ENCODE measurements at regions not wholly inside any gene's neighbourhood (a gene's known extent, or its start where the extent isn't known, plus 50 kb on each side); places are given as distances from the start of the nearest gene placed in this dataset.

DNA sequence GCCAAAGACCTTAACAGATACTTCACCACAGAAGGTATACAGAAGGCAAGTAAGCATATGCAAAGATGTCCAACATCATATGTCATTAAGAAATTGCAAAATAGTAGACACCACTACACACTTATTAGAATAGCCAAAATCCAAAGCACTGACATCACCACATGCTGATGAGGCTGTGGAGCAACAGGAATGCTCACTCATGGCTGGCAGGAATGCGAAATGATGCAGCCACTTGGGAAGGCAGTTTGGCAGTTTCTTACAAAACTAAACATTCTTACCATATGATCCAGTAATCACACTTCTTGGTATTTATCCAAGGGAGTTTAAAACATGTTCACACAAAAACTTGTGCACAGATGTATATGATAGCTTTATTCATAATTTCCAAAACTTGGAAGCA is 261.2 kb upstream of the AJAP1 start:
- DNase-seq (ENCODE audit: low read depth), result no peak

DNA sequence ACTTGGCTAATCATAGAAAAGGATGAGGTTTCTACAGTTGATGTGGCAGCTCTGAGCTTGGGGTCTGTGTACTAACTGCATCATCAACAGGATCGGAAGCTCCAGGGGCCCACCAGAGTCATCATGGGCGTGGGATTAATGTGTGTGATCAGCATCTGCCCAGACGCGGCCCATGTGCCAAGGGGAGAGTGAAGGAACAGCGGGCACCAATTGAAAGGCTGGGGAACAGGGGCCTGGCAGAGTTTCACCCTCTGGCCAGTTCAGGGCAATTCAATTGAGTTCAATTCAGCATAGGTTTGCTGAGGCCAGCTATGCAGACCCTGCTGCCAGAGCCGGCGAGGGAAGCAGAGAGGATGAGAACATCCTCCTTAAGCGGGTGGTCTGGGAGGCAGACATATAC is 260.0 kb upstream of the AJAP1 start:
- no peak for DNase-seq (ENCODE audit: low read depth)

DNA sequence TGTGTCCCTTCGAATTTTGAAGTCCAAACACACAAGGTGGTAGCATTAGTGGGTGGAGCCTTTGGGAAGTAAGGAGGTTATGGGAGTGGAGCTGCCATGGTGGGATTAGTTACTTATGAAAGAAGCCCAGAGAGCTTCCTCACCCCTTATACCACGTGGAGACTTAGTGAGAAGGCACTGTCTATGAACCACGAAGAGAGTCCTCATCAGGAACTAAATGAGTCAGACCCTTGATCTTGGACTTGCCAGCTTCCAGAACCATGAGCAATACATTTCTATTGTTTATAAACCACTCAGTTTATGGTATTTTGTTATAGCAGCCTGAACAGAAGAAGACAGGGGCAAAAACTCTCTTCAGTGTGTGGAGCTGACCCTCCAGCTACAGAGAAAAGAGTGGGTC is 259.3 kb upstream of the AJAP1 start:
- DNase-seq (ENCODE audit: low read depth), result no peak

DNA sequence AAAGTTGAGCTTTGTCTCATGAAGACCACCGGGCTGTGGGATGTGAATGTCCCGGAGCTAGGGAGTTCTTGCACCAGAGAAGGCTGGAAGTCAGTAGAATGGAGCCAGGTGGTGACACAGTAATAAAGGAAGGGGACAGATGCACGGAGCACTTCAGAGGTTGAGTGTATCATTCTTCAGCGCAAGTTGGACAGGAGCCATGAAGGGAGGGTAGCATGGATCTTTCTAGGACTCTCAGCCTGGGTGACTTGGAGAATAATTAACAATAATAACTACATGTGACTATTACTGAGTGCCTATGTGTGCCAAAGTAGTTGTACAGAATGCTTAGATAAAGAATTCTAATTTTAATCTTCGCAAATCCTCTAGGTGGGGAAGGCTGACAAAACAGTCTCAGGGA is 258.7 kb upstream of the AJAP1 start:
- no peak for DNase-seq (ENCODE audit: low read depth)

DNA sequence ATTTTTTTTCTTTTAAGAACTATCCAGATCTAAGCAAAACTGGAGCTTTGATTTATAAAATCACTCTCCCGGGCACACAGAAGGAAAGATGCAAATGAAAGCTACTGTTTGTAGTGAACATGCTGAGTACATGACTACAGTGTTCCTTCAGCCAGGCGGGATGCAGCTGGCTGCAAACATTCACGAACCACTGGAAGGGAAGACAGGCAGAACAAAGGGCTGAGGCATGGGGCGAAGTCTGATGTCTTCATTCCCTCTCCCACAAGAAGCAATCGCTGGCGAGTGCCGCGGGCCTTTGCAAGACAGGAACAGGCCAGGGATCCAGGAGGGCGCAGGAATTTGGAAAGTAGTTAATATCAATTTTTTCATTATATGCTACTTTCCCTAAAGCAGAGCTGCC is 257.9 kb upstream of the AJAP1 start:
- no peak for DNase-seq (ENCODE audit: low read depth)

DNA sequence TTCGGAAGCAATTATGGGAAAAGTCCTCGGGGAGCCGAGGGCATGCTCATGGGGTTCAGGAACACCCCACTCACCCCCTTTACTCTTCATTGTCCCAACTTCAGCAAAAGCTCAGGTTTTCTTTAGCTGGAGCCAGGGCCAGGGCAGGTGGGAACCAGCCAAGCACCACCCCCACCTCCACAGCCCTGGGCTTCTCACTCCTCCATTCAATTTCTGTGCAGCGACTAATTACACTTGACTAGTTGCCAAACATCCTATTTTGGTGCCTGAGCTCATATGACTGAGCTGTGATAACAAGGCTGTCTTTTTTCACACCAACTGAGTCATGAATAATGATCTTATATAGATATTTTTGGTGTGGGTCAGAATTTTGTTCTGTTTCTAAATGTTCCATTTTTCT is 257.2 kb upstream of the AJAP1 start:
- no peak for DNase-seq (ENCODE audit: low read depth)

DNA sequence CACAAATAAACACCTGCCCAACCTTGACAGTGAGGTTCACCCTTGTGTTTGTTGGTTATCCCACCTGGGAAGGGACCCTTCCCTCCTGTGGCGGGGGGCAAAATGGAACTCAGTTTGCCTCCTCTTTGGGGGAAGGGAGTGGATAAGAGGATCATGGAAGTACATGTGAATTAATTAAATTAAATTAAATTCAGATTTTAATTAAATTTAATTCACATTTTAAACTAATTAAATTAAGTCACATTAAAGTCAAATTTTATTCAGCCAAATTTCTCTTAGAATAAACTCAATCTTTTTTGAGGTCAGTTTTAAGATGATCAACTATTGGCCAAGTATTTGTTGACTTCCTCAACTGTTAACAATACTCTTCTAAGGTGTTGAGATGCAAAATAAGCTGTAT is 252.4 kb upstream of the AJAP1 start:
- no peak for DNase-seq (ENCODE audit: low read depth)

DNA sequence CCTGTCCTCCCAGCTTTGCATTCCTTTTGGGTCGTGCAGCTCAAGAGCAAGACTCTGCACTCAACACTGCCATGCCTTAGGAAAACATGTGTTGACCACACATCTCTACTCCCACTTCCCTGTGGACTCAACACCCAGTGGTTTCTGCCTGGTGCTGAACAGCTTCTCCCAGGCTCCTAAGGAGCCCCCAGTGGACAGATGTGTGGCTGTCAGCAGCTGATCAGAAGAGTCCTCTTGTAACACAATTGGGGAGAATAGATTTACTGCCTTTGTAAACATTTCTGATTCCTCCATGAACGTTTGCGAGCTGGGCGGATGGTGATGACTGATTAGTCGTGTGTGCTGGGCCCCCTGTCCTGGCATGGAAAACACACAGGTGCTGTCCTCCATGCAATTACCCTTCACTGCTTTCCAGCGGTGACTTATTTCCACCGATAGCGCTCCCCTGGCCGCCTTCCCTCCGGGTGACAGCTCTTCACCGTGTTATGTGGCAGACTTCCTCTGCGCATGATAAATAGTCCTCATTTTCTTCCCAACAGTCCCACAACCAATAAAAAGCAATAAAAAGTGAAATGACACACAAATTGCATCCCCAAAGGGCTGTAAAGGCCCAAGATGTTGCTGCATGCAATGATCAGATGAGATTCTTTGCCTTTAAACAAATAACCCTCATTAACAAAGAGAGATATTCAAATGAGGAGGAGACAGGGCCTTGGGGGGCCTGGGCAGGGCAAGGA is 249.4 kb upstream of the AJAP1 start:
- no peak for DNase-seq (ENCODE audit: low read depth)

DNA sequence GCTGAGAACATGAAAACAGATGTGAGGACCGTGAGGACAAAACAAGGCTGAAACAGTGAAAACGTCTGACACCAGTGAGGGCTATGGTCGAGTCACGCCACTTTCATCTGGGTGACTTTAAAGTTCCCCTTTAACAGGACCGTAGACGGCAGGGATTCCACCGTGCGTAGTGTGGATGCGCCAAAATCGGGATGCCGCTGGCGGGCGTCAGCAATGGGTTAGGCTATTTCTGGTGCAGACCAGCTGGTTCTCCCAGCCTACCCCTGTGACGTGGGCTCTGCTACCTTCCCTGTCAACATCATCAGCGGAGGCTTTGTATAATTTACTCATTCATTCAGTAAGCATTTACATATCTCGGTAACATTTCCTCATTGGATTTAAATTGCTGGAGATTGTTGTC is 246.6 kb upstream of the AJAP1 start:
- no peak for DNase-seq (ENCODE audit: low read depth)

DNA sequence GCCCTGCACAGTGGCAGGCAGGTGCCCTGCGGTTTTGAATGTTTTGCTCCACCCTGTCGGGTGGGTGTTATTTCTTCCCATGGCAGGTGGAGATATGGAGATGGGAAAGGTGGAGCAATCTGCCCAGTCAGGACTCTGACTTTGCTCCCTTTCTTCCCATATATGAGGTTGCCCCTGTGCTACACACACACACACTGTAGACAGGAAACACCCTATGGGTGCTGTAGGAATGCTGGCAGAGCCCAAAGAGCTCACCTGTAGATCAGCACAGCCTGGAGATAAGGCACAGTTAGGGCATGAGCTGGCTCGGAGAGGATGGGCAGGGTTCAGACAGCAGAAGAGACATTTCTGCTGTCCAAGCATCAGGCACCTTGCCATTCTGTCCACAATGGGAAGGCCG is 246.0 kb upstream of the AJAP1 start:
- no peak for DNase-seq (ENCODE audit: low read depth)

DNA sequence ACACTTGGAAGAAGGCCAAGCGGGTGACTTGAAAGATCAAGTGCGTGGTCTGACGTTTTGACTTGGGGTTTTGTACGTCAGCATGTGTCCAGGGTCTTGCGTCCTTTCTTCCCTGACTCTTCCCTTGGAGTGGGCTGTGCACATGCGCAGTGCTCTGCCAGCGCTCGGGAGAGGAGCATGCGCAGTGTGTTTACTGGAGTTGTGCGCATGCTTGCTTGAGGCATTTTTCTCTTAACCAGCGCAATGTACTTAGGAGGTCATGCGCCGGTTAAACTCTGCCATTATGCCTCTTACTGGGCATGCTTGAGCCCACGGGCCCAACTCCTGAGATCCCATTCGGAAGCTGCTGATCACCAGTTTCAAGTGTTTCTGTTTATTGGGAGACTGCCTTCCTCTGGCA is 242.5 kb upstream of the AJAP1 start:
- no peak for DNase-seq (ENCODE audit: low read depth)

DNA sequence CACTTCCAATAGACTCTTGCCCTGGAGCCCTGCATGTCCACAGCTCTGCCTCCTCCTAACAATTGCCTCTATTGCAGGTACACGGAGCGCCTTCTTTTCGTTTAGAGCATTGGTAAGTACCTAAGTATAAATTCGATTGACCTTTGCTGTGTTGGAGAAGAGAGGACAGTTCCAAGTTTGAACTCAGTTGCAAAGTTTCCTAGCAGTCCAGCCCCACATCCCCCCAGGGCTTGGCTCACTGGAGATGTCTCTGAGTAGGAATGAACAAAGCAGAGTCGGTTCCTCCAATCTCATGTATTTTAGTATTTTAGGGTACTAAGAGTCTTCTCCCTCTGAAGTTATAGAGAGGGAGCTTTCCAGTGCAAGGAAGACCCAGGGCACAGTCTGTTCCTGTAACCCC is 238.9 kb upstream of the AJAP1 start:
- DNase-seq (ENCODE audit: low read depth), result no peak

DNA sequence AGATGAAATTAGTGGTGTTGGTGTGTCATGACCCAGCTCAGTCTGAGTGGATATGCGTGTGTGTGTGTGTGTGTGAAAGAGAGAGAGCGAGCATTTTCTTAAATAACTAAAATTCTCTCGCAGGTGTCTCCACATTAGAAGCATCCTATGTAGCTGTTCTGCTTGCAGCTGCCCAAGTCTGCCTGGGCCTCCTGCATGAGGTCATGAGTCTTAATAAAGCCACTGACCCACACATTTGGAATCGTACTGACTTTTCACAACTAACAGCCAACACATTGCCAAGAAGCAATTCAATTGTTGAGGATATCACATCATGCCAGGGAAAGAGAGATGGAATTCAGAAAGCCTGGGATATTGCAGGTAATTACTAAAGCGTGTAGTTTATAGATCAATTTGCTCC is 238.2 kb upstream of the AJAP1 start:
- DNase-seq (ENCODE audit: low read depth), result no peak

DNA sequence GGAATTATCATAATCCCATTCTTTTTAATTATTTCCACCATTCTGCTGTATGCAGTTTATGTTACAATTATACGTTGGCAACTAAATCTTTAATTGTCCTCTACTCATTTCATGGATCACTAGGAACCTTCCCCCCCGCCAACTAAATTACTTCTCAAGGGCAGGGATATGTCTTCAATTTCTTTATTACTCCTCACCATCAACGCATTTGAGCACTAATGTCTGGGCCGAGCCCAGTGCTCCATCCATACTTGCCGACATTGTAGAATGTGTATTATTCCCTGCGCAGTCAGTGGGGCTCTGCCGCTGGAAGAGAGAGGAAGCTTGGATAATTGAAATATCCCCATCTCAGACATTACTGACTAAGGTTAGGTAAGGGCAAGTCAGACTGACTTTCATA is 236.4 kb upstream of the AJAP1 start:
- no peak for DNase-seq (ENCODE audit: low read depth)

DNA sequence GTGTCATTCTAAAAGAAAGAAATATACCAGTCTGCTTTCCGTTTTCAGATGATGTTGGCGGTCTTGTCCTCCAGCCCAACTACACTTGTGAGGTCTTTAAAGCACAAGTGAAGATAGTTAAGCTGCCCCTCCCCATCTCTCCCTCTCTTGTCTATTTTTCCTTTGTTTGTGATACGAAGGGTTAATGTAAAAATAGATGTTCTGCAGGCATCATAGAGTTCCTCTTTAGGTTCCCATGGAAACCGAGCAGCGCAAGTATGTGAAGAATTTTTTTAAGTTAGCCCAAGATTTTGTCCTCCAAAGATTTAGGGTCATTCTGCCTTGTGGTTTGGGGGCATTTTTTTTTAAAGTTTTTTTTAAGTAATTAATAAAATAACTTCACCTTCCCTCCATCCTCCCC is 232.4 kb upstream of the AJAP1 start:
- no peak for DNase-seq (ENCODE audit: low read depth)

DNA sequence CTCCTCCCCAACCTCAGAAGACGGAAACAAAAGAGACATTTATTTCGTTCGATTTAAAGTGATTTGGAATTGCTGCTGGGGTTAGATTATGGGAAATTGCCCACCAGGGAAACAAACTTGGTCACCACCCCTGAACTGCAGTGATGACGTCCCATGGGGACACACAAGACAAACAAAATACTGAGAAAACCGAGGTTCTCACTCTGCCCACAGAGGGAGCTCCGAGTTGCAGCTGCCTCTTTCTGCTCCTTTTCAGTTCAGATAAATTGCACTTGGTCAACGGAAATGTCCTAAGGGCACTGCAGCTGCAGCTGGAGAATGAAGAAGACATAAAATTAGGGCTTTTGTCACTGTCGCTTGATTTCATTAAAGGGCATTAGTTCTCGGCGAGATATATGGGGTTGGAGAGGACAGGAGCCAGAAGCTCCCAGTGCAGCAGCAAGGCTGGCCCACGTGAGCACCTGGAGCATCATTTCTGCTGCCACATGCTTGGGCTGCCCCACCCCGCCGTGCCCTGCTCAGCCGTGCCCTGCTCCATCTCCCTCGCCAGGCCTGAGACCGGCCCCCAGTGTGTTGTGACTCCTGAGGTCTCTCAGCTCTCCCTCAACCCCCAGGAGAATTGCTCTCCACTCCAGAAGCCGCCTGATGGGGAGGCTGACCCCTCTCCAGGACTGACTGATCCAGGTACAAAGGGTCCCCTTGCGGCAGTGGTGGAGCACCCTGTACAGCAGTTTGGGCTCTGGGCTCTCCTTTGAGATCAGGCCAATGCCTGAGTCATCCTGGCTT is 231.7 kb upstream of the AJAP1 start:
- DNase-seq (ENCODE audit: low read depth), result no peak

DNA sequence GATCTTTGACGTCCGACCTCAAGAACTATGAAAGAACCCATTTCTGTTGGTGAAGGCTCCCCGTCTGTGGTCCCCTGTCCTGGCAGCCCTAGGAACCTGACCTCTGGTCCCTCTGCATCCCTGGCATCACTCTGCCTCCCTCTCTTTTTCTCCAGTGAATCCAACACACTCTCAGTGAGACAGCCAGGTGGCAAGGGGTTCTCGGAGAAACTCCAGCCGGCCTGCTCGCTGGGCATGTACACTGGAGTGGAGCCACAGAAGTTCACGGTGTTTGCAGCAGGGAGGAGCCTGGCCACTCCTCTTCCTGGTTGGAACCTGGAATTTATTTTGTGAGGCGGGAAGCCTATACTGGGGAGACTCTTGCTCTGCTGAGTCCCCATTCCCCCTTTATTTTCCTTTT is 230.2 kb upstream of the AJAP1 start:
- no peak for DNase-seq (ENCODE audit: low read depth)

DNA sequence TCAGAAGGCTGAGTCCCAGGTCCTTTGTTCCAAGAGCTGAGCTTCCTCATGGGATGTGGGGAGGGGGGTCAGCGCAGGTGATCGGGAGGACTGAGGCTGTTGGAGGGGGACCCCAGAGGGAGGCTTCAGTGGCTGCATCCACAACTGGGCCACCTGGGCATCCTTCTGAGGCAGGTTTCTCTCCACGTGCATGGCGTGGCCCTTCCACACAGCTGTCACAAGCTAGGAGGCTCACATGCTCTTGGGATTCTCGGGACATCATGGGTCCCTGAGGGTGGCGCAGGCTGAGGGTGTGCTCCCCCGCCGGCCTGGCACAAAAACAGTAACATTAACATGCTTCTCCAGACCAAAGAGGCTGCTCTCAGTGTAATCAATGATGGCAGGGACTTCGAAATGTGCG is 229.6 kb upstream of the AJAP1 start:
- DNase-seq (ENCODE audit: low read depth), result no peak

DNA sequence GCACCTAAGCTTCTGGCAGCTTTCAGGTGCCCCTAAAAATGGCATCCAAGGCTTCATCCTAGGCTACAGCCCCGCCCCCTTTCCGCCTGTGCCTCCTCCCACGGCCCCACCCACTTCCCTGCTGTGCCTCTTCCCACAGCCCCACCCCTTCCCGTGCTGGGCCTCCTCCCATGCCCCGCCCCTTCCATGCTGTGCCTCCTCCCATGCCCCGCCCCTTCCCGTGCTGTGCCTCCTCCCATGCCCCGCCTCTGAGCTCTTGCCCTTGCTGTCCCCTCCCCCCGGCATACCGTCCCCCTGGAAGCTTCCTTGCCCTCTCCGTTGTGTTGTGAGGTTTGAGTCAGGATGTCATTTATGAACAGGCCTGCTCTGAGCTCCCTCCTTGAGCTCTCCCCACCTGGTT is 228.5 kb upstream of the AJAP1 start:
- DNase-seq (ENCODE audit: low read depth), result no peak

DNA sequence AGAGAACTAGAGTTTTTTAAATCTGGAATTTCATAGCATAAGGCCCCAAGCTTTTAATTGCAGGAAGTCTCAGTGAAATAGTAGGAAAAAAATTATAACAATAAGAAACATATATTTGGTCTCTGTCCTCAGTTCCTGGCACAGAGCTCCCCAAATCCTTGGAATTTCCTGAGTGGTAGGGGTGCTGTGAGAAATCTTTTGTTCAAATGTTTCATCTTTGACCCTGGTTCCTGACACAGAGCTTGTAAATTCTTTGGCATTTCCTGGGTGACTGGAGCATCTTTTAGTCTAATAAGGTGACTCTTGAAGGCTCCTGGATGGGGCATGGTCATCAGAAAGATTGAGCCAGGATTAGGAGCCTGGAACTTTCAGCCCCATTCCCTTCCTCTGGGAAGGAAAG is 225.7 kb upstream of the AJAP1 start:
- DNase-seq (ENCODE audit: low read depth), result no peak

DNA sequence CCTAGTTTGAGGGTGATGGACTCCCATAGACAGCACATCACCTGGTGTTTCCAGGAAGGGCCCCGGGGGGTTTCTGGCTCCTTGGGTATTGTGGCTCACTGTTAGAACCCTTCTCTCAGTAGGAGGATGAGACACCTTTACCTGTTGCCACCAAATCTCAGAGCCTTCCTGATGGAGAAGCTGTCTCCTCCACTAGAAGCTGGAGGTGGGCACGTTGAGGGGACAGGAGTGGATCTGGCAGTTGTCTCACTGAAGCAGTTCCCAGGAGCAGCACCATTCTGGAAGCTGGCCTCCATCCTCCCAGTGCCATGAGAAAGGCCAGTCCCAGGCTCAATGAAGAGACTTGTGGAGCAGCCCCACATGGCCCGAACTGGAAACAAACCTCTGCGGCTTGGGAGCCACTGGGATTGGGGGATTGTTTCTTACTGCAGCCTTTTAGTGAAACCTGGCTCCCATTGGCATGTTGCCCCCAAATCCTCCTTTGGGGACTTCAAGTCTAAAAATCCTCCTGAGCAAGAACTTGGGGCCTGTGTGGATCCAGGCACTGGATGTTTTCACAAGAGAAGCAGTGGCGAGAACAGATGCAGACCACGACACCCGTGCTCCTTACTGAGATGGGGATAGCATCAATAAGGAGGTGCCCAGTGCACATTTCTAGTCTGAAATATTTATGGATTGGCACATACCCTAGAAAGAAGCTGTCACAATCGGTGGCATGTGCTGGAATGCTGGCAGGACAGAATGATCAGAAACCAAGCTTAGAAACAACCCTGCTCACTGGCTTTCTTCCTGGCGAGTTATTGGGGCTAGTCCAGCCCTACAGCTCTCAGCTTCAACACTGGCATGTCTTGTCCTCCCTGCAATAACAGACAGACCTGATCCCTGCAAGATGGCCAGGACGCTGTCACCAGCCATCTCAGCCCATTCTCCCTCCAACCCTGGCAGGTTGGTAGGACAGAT is 223.7 kb upstream of the AJAP1 start:
- DNase-seq (ENCODE audit: low read depth), result no peak

DNA sequence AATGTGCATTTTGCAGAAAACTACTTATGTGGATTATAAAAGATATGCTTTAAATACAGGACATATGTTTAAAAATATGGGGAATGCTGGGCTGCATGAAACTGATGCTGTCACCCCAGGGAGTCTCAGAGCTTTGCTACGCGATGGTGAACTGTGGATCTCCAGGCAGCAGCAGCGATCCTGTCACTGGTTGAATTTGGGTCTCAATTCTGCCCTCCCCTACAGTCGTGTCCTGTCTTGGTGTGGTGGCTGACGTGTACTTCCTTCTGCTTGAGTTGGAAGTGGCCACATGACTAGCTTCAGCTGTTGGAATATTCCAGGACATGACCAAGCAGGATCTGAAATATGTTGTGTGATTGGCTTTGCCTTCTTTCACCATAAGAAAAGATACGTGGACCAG is 222.9 kb upstream of the AJAP1 start:
- DNase-seq (ENCODE audit: low read depth), result no peak

DNA sequence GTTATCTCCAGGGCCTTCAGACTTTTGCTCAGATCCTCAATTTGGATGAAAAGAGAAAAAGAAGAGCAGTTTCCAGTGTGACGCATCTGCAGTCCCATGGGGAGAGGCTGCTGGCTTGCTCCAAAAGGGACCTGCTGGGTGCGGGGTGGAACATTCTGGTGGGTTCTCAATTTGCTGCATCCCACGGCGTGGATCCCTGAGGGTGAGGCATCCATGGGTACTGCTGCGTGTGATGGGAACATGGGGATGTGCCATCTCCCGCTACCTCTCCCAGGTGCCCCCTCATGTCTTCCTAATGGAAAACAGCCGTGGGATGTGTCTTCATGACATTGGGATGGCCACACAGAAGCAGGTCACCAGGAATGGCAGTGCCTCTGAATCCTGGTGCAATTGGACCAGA is 221.3 kb upstream of the AJAP1 start:
- DNase-seq (ENCODE audit: low read depth), result no peak

Data from stimulated activated CD4-positive, alpha-beta T cell treated with anti-CD3 and anti-CD28 coated beads, Interleukin-2, amount 100 ng/mL, for 4 hours (primary cell).